Left kidney (tissue), 1 donor: ENCODE measurements at regions not wholly inside any gene's neighbourhood (a gene's known extent, or its start where the extent isn't known, plus 50 kb on each side); places are given as distances from the start of the nearest gene placed in this dataset.

Source experiments
- DNase-seq: peaks from one replicate; pipeline ENCODE4 v3.0.0-alpha.2; 2013

DNA sequence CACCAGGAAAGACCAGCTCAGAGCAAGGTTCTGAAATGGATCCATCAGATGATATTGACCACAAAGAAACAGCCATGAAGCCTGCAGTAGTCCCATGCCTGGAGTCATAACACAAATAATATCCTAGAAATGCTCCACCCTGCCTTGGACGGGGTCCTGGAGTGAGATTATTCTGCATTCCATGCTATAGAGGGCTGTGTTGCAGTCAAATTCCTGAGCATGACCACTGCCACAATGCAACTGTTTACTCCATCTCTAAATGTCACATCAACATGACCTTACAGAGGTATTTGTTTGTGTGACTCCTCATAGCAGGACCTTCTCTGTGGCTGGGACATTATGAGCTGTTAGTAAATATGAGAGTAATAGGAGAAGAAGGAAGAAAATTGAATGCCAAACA lies 257.5 kb upstream of the TCF21 start:
- no peak for DNase-seq

DNA sequence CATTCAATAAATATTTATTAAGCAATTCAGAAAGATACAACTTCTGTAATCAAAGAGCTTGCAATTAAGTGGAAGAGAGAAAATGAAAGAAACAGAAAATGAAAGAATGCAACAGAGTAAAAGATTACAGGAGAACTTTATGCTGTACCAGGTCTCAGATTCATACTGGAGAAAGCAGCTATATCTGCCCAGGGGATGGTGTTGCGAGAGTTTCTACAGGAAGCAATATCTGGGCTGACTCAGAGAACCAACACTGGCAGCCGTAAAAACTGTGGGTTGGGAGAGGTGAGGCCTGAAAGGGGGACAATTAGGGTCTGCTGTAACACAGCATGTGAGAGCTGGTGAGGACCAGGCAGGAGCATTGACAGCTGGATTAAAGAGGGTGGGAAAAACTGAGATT lies 256.7 kb upstream of the TCF21 start:
- DNase-seq = no peak

DNA sequence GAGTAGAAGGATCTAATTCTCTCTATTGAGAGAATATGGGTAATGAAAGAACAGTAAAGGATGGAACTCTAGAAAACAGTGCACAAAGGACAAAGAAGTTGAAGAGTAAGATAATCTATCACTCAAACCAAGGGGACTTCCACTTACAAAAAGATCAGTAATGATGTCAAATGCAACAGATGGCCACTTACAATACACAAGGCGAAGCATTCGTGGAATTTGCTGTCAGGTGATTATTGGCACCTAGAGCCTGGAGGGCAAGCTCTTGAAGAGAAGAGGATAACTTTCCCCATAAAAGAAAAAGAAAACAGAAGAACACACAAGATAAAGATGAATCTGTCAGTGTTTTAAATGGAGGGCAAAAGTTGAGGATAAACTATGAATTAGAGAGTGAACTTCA lies 256.0 kb upstream of the TCF21 start:
- DNase-seq = no peak

DNA sequence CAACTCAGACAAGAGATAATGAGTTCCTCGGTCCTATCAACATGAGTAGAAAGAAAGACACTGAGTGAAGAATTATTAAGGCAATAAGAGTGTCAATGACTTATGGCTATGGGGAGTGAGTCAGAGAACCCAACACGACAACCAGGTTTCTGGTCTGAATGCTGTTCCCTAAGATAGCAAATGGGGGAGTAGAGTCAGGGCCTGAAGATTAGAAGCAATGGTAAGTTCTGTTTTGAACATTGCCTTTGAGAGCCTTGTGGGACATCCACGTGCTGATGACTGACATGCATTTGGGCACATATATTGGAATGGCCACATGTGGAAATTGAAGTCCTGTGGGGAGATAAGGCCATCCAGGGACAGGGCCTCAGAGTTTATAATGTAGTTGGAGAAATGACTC lies 254.4 kb upstream of the TCF21 start:
- DNase-seq = no peak

DNA sequence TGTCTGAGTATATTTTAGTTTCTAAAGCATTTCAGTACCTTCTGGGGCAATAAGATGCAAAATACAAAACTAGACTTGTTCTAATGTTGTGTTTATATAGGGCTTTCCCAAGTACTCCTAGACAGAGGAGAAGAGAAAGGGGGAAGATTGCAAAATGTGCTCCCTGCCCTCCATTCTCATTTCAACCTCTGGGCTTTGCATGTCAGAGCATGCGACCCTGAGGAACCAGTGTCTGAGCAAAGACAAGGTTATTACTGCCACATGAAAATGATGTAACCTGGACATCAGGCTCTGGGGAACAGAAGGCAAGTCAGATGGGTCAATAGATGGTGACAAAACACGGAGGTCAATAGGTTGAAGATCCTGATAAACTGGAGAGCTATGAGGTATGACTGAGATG lies 253.5 kb upstream of the TCF21 start:
- DNase-seq = no peak

DNA sequence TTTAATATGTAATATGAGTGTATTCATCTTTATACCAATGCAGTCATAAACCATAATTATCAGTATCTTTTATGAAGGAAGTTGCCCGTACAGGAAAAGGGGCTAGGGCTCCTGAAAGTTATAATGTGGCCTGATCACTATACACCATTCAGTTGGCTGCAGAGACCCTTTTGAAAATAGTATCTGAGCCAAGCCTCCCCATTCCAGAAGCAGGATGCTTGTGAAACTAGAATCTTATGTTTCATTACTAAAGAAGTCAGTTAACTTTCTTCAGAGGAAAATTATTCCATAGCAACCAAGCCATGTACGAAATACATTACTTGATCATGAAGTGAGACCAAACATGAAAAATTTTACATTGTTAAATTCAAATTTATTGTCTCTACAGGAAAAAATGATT lies 251.5 kb upstream of the TCF21 start:
- no peak for DNase-seq

DNA sequence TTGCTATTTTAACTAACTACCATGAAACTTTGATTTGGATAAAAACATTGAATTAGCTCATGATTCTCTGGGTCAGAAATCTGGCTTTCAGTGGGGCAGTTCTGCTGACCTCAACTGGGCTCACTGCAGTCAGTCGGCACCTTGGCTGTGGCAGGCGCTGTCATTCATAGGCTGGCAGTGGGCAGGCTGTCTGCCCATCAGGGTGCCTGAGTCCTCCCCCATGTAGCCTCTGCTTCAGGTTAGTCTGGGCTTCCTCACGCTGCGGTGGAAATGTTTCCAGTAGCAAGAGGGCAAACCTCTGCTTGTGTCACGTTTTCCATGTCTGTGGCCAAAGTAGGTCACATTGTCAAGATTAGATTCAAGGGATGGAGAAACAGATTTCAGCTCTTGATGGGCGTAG lies 251.0 kb upstream of the TCF21 start:
- DNase-seq = no peak

DNA sequence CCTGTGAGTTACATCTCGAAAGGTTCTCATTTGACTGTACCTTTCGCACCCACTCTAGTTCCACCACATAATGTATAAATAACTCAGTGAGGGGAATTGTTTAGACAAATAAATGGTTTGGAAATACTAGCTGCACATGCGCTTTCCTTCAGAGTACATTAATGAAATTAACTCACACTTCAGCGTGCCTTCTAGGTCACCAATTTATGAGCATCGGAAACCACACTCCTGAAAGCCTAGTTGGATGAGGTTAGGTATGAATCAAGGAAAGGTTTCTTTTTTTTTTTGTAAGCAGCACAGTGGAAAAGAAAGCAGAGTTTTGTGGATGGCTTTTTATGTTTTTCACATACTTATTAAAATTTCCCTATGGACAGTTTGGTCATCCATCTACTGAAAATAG lies 247.8 kb upstream of the TCF21 start:
- DNase-seq = no peak

DNA sequence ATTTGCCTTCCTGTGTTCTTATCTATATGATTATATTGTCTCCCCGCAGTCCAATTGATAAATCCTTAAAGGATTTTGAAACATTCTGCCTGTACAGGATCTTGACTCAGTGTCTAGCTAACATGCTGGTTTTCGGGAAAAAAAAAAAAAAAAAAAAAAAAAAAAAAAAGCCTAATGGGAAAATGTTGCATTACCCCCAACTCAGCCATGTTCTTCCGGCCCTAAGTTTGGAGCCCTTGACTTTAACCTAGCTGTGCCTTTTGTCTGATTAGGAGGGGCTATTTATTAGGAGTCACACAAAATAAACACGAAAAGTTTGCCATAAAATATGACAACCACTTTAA lies 244.4 kb upstream of the TCF21 start:
- DNase-seq = no peak

DNA sequence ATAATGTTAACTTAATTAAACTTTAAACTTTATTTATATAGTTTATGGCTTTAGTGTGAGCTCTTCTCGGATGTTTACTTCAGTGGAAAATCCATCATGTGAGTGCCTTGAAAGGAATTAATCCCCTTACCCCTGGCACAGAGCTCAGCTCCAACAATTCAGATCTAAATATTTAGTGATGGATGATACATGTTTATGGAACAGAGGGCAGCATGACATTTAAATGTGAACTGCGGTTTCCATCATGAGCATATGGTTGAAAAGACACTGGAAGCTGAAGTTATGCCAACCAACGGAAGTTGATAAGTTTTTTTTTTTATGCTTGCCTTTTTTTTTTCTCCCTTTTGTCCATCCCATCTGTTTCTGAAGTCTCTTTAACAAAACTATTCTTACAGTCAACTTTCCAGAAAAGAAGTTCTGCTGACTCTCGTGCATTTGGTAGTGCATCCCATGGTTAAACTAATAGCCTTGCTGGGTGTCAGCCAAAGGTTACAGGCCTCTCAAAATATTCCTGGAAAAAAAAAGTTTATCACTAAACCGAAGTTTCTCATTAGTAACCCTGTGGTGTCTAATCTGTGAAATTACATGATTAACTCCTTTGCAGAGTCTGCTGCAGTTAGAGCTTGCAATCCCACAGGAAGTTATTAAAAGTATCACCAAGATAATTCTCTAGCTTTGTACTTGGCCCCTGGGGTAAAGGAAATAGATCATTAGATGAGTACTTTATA lies 243.9 kb upstream of the TCF21 start:
- DNase-seq = peak; percentile 85

DNA sequence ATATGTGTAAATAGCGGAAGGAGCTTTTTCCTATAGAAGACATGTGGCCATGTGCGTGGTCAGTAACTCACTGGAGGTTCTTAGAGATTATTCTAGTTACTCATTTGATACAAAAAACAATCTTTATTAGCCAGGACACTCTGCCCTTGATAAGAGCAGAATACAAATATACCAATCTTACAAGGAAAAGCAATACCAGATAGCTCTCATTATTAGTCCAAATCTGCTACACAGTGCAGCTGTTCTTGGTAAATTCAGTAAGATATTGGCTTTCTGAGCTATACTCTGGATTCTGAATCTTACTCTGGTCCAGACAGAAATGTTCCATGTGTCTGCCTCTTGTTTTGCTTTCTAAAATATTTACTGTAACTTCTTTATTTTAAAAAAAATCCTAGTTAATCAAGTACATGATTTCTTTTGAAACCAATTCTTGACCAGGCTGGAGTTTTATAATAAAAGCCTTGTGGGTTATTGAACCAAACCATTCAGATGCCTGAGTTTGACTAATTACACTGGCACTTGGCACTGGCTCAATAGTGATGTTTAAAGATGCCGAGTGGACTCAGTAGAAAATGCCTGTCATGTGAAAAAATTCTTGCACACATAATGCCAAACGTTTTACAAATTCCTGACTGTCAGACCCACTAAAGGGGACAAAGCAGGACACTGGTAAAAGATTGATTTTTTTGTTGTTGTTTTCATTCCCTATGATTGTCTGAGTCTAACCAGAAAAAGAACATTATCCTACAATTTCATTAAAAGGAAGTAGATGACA lies 242.8 kb upstream of the TCF21 start:
- no peak for DNase-seq

DNA sequence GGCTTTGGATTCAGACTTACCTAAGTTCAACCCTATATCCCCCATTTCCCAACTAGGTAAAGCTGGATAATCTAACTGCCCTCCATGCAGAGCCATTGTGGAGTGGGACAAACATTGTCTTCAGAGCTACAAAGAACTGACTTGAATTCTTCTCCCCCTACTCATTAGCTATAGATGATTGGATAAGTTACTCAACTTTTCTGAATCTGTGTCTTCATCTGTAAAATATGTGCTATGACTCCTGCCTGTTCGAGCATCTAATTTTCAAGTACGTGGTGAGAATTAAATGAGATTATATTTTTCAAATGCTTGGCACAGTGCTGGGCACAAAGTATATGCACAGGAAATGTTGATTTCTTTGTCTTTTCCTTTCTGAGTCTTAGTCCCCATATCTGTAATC lies 240.3 kb upstream of the TCF21 start:
- DNase-seq = no peak

DNA sequence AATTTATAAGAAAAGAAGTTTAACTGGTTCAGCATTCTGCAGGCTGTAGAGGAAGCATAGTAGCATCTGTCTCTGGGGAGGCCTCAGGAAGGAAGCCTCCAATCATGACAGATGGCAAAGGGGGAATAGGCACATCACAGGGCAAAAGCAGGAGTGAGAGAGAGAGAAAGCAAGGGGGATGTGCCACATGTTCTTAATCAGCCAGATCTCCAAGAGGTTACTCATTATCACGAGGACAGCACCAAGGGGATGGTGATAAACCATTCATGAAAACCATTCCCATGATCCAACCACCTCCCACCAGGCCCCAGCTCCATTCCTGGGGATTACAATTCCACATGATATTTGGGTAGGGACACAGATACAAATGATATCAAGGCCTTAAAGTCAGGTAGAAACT lies 217.5 kb upstream of the TCF21 start:
- no peak for DNase-seq

DNA sequence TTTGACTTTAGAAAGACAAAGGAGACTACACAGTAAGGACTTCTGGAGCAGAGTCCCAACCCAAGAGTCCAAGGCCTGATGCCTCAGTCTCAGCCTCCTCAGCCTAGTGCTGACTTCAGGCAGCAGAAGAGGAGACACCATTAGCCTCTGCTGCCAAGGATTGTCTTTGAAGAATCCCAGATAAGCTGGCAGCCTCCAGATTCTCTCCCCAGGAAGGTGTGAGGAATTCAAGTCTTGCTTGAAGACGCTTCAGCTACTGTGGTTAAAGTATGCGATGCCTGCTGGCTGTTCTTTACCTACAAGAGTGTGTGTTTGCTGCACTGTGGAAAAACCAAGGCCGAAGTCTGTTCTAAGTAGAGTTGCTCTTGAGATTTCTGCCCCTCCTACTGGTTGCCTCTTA lies 215.9 kb upstream of the TCF21 start:
- DNase-seq = no peak

DNA sequence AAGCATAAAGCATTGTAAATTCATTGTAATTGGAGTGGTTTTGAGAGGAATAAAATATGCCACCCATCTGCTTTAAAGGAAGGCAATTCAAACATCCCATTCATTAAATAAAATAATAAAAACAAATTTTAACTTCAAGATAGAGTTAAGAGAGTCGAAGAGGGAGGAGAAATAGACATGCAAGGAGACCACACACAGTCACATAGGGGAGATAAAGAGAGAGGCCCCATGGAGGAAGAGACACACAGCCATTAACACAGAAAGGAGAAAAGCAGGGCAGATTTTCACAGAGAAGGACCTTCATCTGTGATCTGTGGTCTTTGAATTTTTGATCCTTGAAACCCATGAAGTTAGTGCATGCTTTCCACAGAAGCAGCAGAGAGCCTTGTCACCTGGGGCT lies 214.3 kb upstream of the TCF21 start:
- DNase-seq = no peak

DNA sequence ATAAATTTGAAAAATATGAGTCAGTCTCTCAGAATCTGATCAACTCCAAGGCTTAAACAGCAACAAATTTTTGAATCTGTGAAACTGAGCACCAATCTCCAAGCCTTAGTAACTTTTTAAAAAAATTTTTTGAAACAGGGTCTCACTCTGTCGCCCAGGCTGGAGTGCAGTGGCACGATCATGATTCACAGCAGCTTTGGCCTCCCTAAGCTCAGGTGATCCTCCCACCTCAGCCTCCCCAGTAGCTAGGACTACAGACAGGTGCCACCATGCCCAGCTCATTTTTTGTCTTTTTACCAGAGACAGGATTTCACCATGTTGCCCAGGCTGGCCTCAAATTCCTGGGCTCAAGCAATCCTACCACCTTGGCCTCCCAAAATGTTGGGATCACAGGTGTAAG lies 207.9 kb upstream of the TCF21 start:
- DNase-seq = no peak

DNA sequence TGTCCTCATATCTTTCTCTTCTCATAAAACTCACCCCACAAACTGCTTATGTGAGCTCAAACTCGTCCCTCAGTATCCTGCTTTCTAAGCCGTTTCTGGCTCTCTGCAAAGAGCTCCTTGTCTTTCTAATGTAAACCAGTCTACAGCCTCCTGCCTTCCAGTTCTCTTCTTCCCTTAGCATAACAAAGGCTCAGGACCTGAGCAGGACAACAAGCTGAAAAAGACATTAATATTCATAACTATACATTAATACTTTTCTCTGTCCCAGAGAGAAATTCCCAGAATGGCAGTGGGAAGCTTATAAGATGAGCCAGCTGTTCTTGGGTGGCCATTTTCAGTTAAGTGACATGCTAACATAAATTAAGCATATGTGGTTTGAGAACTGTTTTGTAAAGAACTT lies 207.0 kb upstream of the TCF21 start:
- no peak for DNase-seq

DNA sequence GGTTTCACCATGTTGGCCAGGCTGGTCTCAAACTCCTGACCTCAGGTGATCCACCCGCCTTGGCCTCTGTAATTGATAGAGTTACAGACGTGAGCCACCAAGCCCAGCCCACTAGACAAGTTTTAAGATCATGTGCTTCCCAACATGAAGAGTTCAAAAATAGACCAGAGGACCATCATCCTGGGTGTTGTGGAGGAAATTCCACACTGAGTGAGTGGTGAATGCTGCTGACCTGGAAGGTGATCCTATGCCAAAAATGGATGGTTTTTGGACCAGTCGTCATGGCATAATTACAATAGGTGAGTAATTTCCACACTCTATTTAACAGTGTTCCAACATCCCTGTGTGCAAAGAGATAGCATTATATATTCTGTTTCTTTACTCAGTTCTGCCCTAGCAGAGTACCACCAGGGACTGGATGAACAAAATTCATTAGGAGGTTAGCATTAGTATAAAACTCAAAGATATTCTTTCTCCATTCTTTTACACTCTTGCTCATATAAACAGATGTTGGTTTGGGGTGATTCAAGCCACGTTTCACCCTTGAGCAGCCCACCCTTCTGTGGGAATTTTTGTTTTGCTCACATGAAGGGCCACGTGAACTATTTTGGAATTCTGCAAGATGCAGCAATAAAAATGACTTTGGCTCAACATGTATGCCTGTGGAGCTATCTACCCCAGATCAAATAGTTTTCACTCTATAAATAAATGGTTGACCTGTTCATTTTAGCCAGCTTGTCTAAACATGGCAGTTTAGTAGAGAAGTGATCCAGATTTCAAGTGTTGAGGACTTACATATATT lies 206.2 kb upstream of the TCF21 start:
- DNase-seq = no peak

DNA sequence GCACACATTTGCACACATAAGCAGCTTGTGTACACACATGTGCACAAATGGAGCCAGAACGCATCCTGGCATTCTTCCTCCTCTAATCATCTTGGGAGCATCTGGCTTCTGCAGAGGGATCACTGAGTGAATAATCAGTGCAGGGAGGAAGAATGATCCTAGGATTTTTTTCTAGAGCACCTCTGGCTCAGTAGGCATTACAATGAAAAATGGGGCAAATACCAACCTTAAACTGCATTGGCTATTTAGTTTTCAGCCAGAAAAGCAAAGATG lies 205.7 kb upstream of the TCF21 start:
- DNase-seq = no peak

DNA sequence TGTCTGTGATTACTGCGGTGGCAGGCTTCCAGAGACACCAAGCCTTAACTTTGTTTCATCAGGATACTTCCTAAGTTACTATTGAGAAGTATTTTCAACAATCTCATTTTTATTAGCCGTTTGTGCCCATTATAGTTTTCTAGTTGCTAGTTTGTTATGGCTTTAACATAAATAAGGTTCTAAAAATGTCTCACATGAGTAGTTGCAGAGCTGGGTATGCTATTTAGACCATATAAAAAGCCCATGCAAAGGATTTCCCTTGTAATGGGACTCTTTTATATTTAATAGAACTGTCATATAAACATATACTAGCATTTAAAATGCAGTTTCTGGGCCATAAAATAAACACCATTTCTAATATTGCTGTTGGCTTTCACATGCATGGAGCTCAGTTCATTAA lies 205.3 kb upstream of the TCF21 start:
- DNase-seq = no peak

DNA sequence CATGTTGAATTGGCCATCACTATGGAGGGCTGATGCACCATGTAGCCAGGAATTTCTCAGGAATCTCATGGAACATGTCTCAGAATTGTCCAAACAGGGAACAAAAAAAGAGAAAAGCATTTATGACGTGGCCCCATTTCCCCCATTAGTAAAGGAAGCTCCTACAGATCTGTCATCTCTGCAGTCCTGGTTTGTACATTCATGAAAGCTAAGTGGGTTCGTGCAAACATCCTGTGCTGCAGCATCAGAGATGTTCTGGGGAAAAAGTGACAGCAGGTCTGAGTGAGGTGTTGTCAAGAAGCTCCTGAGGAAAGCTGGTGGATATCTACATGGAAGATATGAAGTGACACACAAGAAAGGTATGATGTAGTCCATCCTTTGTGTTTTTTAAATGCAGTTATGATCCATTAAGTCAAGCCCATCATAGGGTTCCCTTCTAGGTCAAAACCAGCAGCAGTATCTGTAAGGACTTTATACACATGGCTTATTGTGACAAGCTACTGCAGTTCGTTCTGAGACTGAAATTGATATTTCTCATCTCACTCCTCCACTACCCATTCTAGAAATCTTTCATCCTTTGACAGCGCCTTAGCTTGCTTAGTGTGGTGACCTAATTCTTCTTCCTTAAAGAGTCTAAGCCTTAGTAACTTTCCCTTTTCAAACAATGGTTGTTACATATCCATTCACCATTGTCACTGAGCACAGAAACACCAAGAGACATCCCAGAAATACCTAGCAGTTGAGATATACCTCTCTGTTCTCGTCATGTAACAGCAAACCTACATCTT lies 200.0 kb upstream of the TCF21 start:
- DNase-seq = no peak

DNA sequence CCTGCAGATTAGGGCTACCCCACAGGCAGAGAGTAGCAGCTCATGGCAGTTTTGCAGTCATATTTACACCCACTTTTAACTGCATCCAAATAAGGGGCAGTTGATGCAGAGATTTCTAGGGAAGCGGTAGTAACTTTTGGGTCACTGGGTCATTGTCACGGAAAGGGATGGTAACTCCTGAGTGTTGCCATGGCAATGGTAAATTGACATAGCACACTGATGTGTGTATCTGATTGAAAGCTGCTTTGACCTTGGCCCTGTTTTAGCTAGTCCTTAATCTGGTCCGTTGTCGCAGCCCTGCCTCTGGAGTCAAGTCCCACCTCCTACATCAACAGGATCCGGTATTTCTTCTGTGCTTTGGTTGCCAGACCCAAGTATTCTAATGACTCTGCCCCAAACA lies 199.1 kb upstream of the TCF21 start:
- no peak for DNase-seq

DNA sequence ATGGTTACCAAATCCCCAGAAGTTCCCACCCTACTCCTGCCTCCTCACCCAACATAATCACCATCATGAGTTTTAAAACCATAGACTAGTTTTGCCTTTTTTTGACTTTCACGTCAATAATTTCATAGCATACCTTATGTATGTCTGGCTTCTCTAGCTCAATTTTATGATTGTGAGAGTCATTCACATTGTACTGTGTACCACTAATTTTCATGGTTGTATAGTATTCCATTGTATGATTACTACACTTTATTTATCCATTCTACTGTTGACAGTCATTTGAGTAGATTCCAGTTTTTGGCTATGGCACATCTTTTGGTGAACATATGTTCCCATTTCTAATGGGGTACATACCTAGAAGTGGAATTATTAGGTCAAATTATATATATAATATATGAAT lies 195.3 kb upstream of the TCF21 start:
- no peak for DNase-seq
